Activated CD4-positive, alpha-beta memory T cell treated with anti-CD3 and anti-CD28 coated beads, Interleukin-2, amount 10 ng/mL, durations not matched to agents 7 days and 5 days (primary cell): ENCODE measurements at regions not wholly inside any gene's neighbourhood (a gene's known extent, or its start where the extent isn't known, plus 50 kb on each side); places are given as distances from the start of the nearest gene placed in this dataset.
"Not testable (repeated sequence)": the region's sequence is repeated elsewhere in the genome, so short reads cannot be mapped to it uniquely, and the experiment has no call there.

Source experiments
- CTCF ChIA-PET: fragments of 350-600 bp; sonication (Branson Sonifier 250); formaldehyde crosslinking; loops from one replicate; lab custom pipeline; 2021; ENCODE audit warnings: antibody characterized with exemption, inconsistent platforms; lab: Charles Lee
- POLR2A ChIA-PET: fragments of 350-600 bp; sonication (Branson Sonifier 250); formaldehyde crosslinking; loops from one replicate; lab custom pipeline; 2021; ENCODE audit warnings: antibody characterized with exemption; lab: Charles Lee
- DNase-seq: peaks from one replicate; pipeline ENCODE4 v3.0.0-alpha.2; 2020
- H3K27ac Mint-ChIP-seq: one replicate; pipeline ENCODE4 v1.8.0; 2021; ENCODE audit warnings: mild to moderate bottlenecking, mixed read lengths
- H3K27me3 Mint-ChIP-seq: one replicate; pipeline ENCODE4 v1.8.0; 2021; ENCODE audit warnings: mixed read lengths
- H3K36me3 Mint-ChIP-seq: one replicate; pipeline ENCODE4 v1.8.0; 2021; ENCODE audit warnings: low read depth, mixed read lengths
- H3K4me1 Mint-ChIP-seq: one replicate; pipeline ENCODE4 v1.8.0; 2021; ENCODE audit warnings: mixed read lengths
- H3K4me3 Mint-ChIP-seq: one replicate; pipeline ENCODE4 v1.8.0; 2021; ENCODE audit warnings: mild to moderate bottlenecking, mixed read lengths
- H3K9me3 Mint-ChIP-seq: one replicate; pipeline ENCODE4 v1.8.0; 2021; ENCODE audit warnings: mixed read lengths

DNA sequence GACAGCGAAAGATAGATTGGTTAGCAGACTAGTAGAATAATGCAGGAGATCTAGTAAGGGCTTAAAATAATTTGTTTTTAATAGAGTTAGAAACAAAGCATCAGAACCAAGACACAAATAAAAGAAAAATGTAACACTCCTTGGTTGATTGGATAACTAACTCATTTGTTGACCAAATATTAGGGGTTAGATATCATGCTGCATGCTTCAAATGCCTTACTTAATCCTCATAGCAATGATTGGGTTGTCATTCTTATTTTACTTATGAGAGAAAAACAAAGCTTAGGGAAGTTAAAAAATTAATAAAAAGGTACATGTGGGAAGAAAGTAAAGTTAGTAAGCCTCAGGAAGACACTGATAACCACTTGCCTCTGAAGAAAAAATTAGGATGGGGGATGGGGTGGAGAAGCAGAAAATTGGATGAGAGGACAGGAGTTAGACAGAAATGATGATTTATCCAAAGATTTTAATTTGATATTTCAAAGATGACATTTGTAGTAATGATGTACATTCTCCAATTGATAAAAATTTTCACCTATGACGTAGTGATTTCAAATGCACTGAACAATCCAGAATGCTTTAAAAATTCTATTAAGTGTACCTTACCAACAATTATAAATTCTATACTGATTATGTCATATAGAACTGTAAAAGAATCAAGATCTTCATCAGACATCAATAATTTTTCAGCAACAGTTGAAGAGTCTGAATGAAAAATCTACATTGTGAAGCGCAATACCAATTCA lies 374.7 kb downstream of the COL11A1 start:
- H3K9me3 Mint-ChIP-seq = no peaks in the 10 kb centered on the region
- no peak overlapping the region for H3K4me3 Mint-ChIP-seq
- no peak for DNase-seq
- CTCF ChIA-PET = no interaction called here
- no peak overlapping the region for H3K27ac Mint-ChIP-seq
- POLR2A ChIA-PET = no interaction called here
- H3K27me3 Mint-ChIP-seq = no peaks in the 10 kb centered on the region
- no peaks in the 10 kb centered on the region for H3K4me1 Mint-ChIP-seq
- H3K36me3 Mint-ChIP-seq = no peaks in the 10 kb centered on the region

- no peaks in the 10 kb centered on the region for H3K27me3 Mint-ChIP-seq
- ChIA-PET CTCF (no interaction called here), POLR2A (no interaction called here)
- no peak for DNase-seq
- no peaks in the 10 kb centered on the region for H3K4me1 Mint-ChIP-seq
- no peak overlapping the region for H3K4me3 Mint-ChIP-seq
- H3K9me3 Mint-ChIP-seq = no peaks in the 10 kb centered on the region
- H3K36me3 Mint-ChIP-seq = no peaks in the 10 kb centered on the region
- no peak overlapping the region for H3K27ac Mint-ChIP-seq
Measured at GRCh38 chr1:102732927-102733326, 375.4 kb downstream of the COL11A1 start.

DNA sequence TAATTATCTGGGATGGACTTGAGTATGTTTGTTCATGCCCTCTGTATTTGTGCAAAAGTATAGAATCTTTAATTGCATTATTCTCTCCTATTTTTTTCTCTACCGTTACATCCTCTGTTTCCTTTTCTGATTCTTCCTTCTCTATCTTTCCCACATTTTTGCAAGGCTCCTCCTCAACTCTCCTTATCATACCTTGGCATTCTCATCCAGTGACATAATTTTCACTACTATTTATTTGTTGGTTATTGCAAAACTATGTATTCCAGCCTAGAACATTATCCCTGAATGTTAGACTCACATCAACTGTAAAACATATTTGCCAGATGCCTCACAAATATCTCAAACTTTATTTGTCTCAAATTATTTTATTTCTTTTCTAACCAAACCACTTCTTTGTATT lies 381.9 kb downstream of the COL11A1 start:
- Mint-ChIP-seq H3K27me3 (no peaks in the 10 kb centered on the region), H3K27ac (no peak overlapping the region), H3K4me1 (no peaks in the 10 kb centered on the region), H3K9me3 (no peaks in the 10 kb centered on the region), H3K4me3 (no peak overlapping the region), H3K36me3 (no peaks in the 10 kb centered on the region)
- POLR2A ChIA-PET = no interaction called here
- no peak for DNase-seq
- CTCF ChIA-PET = no interaction called here

- Mint-ChIP-seq H3K9me3 (no peaks in the 10 kb centered on the region), H3K4me3 (no peak overlapping the region), H3K4me1 (no peaks in the 10 kb centered on the region), H3K27ac (no peak overlapping the region), H3K27me3 (no peaks in the 10 kb centered on the region), H3K36me3 (no peaks in the 10 kb centered on the region)
- POLR2A ChIA-PET = no interaction called here
- CTCF ChIA-PET = no interaction called here
- no peak for DNase-seq
Measured at GRCh38 chr1:102724741-102725140, 383.6 kb downstream of the COL11A1 start.

- CTCF ChIA-PET = no interaction called here
Measured at GRCh38 chr1:102715150-102715549, 393.2 kb downstream of the COL11A1 start.

DNA sequence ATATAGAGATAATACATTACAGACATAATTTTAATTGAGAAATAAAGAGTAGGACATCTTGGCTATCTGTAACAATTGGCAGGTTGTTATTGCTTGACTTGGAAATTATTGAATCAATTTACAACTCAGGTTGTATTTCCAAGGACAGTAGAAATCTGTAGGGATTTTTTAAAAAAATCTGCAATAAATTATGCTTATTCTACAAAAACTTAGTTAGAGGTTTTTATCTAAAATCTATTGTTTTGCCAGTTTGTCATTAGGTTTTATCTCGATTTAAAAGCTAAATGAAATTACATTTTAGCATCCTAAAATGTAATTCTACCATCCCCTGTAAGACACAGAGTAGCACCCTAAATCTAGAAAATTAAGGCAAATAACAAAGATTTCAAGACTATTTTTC lies 408.8 kb downstream of the COL11A1 start:
- no peak for DNase-seq
- H3K36me3 Mint-ChIP-seq = no peaks in the 10 kb centered on the region
- CTCF ChIA-PET = no interaction called here
- no peaks in the 10 kb centered on the region for H3K4me1 Mint-ChIP-seq
- H3K9me3 Mint-ChIP-seq = no peaks in the 10 kb centered on the region
- no peaks in the 10 kb centered on the region for H3K27me3 Mint-ChIP-seq
- POLR2A ChIA-PET = no interaction called here
- no peak overlapping the region for H3K27ac Mint-ChIP-seq
- H3K4me3 Mint-ChIP-seq = no peak overlapping the region

More at GRCh38 chr1:102715150-102715549, 393.2 kb downstream of the COL11A1 start:
- Mint-ChIP-seq H3K27ac (no peak overlapping the region), H3K36me3 (no peaks in the 10 kb centered on the region), H3K27me3 (no peaks in the 10 kb centered on the region), H3K9me3 (no peaks in the 10 kb centered on the region), H3K4me3 (no peak overlapping the region), H3K4me1 (no peaks in the 10 kb centered on the region)
- no peak for DNase-seq
- POLR2A ChIA-PET = no interaction called here

DNA sequence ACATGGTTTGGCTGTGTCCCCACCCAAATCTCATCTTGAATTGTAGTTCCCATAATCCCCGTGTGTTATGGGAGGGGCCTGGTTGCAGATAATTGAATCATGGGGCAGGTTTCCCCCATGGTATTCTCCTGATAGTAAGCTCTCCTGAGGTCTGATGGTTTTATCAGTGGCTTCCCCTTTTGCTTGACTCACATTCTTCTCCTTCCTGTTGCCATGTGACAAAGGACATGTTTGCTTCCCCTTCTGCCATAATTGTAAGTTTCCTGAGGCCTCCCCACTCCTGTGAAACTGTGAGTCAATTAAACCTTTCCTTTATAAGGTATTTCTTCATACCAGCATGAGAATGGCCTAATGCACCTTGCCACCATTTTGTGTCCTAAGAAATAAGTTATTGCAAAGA lies 415.0 kb downstream of the COL11A1 start:
- ChIA-PET POLR2A (no interaction called here), CTCF (no interaction called here)
- no peak overlapping the region for H3K4me3 Mint-ChIP-seq
- H3K4me1 Mint-ChIP-seq = no peaks in the 10 kb centered on the region
- no peaks in the 10 kb centered on the region for H3K27me3 Mint-ChIP-seq
- no peak for DNase-seq
- H3K36me3 Mint-ChIP-seq = no peaks in the 10 kb centered on the region
- H3K27ac Mint-ChIP-seq = no peak overlapping the region
- peaks cover 3% of the 10 kb centered on the region for H3K9me3 Mint-ChIP-seq

GRCh38 chr1:102691592-102692090 lies 416.7 kb downstream of the COL11A1 start:
- DNase-seq = no peak
- Mint-ChIP-seq H3K36me3 (no peaks in the 10 kb centered on the region), H3K4me3 (no peak overlapping the region), H3K9me3 (peaks cover 8% of the 10 kb centered on the region), H3K27ac (no peak overlapping the region), H3K4me1 (no peaks in the 10 kb centered on the region), H3K27me3 (no peaks in the 10 kb centered on the region)
- ChIA-PET POLR2A (no interaction called here), CTCF (no interaction called here)

- peaks cover 8% of the 10 kb centered on the region for H3K9me3 Mint-ChIP-seq
- CTCF ChIA-PET = no interaction called here
- no peaks in the 10 kb centered on the region for H3K27me3 Mint-ChIP-seq
- no peaks in the 10 kb centered on the region for H3K36me3 Mint-ChIP-seq
- no peak for DNase-seq
- POLR2A ChIA-PET = no interaction called here
- H3K4me3 Mint-ChIP-seq = no peak overlapping the region
- no peaks in the 10 kb centered on the region for H3K4me1 Mint-ChIP-seq
- no peak overlapping the region for H3K27ac Mint-ChIP-seq
Measured at GRCh38 chr1:102687383-102687782, 420.9 kb downstream of the COL11A1 start.

DNA sequence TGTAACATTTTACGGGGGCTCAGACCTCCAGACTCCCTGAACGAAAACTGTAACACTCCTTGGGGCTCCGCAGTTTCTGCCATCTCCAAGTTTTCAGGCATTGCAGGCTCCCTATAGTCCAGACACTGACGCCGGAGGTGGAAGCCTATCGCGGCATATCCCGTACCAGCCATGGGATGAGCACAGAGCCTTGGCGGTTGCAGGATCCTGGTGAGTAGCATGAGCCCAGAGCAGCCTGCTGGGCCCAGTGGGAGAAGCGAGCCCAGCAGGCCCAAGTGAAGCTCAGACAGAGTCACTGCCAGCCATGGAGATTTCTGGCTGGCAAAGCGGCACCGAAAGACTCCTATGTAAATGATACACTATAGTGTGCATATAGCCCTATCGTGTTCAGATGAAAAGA lies 446.8 kb downstream of the COL11A1 start:
- Mint-ChIP-seq H3K4me3 (no peak overlapping the region), H3K27ac (no peak overlapping the region), H3K27me3 (no peaks in the 10 kb centered on the region), H3K9me3 (peaks cover 7% of the 10 kb centered on the region), H3K36me3 (no peaks in the 10 kb centered on the region), H3K4me1 (no peaks in the 10 kb centered on the region)
- CTCF ChIA-PET = no interaction called here
- POLR2A ChIA-PET = no interaction called here
- no peak for DNase-seq

DNA sequence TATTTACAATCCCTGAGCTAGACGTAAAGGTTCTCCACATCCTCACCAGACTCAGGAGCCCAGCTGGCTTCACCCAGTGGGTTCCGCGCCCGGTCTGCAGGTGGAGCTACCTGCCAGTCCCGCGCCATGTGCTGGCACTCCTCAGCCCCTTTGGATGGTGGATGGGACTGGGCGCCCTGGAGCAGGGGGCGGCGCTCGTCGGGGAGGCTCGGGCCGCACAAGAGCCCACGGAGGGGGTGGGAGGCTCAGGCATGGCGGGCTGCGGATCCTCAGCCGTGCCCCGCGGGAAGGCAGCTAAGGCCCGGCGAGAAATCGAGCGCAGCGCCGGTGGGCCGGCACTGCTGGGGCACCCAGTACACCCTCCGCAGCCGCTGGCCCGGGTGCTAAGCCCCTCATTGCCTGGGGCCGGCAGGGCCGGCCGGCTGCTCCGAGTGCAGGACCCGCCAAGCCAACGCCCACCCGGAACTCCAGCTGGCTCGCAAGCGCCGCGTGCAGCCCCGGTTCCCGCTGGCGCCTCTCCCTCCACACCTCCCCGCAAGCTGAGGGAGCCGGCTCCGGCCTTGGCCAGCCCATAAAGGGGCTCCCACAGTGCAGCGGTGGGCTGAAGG lies 448.3 kb downstream of the COL11A1 start:
- CTCF ChIA-PET, H3K27me3 Mint-ChIP-seq, POLR2A ChIA-PET, H3K36me3 Mint-ChIP-seq, H3K27ac Mint-ChIP-seq, H3K4me3 Mint-ChIP-seq, H3K4me1 Mint-ChIP-seq, H3K9me3 Mint-ChIP-seq, DNase-seq: not testable (repeated sequence)

DNA sequence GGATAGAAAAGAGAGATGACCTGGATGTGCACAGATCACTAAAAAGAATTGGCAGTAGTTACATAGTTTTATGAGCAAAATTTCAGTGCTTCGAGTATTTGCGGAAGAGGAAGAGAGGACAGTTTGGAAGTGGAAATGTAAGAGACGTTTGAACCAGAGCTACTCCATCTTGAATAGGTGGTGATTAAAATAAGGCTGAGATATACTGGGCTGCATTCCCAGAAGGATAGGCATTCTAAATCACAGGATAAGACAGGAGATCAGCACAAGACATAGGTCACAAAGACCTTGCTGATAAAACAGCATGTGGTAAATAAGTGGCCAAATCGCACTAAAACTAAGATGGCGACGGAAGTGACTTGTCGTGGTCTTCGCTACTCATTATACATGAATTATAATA lies 453.3 kb downstream of the COL11A1 start:
- Mint-ChIP-seq H3K36me3 (no peaks in the 10 kb centered on the region), H3K27me3 (no peaks in the 10 kb centered on the region), H3K4me3 (no peak overlapping the region), H3K9me3 (peaks cover 4% of the 10 kb centered on the region), H3K4me1 (no peaks in the 10 kb centered on the region), H3K27ac (no peak overlapping the region)
- POLR2A ChIA-PET = no interaction called here
- DNase-seq = no peak
- CTCF ChIA-PET = no interaction called here

- CTCF ChIA-PET = no interaction called here
- H3K36me3 Mint-ChIP-seq = no peaks in the 10 kb centered on the region
- H3K4me1 Mint-ChIP-seq = no peaks in the 10 kb centered on the region
- H3K9me3 Mint-ChIP-seq = no peaks in the 10 kb centered on the region
- DNase-seq = no peak
- H3K27ac Mint-ChIP-seq = no peak overlapping the region
- POLR2A ChIA-PET = no interaction called here
- H3K27me3 Mint-ChIP-seq = no peaks in the 10 kb centered on the region
- no peak overlapping the region for H3K4me3 Mint-ChIP-seq
Measured at GRCh38 chr1:102640872-102641271, 467.4 kb downstream of the COL11A1 start.

DNA sequence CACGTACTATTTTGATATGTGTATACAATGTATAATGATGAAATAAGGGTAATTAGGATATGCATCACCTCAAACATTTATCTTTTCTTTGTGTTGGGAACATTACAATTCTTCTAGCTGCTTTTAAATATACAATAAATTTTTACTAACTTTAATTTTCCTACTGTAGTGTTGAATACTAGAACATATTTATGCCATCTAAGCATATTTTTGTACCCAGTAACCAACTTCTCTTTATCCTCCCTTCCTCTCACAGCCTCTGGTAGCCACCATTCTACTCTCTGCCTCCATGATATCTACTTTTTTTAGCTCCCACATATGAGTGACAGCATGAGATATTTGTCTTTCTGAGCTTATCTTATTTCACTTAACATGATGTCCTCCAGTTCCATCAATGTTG lies 468.0 kb downstream of the COL11A1 start:
- DNase-seq = no peak
- Mint-ChIP-seq H3K36me3 (no peaks in the 10 kb centered on the region), H3K27me3 (no peaks in the 10 kb centered on the region), H3K4me3 (no peak overlapping the region), H3K4me1 (no peaks in the 10 kb centered on the region), H3K9me3 (no peaks in the 10 kb centered on the region), H3K27ac (no peak overlapping the region)
- CTCF ChIA-PET = no interaction called here
- POLR2A ChIA-PET = no interaction called here
